CD1c-positive myeloid dendritic cell (primary cell): ENCODE measurements at regions not wholly inside any gene's neighbourhood (a gene's known extent, or its start where the extent isn't known, plus 50 kb on each side); places are given as distances from the start of the nearest gene placed in this dataset.

Experiments
- DNase-seq: peaks from one replicate; pipeline ENCODE4 v3.0.0-alpha.2; 2016; ENCODE audit errors: extremely low spot score

DNA sequence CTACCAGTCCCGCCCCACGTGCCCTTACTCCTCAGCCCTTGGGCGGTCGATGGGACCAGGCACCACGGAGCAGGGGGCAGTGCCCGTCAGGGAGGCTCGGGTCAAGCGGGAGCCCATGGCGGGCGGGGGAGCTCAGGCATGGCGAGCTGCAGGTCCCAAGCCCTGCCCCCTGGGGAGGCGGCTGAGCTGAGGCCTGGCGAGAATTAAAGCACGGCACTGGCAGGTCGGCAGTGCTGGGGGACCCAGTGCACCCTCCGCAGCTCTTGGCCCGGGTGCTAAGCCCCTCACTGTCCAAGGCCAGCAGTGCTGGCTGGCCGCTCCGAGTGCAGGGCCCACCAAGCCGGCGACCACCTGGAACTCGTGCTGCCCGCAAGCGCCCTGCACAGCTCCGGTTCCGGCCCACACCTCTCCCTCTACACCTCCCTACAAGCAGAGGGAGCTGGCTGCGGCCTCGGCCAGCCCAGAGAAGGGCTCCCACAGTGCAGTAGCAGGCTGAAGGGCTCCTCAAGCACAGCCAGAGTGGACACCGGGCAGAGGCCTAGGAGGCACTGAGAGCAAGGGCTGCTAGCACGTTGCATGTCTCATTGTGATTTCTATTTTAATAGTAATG lies 166.8 kb upstream of the FMN2 start:
- no peak for DNase-seq

- no peak for DNase-seq
These were observed 165.5 kb upstream of the FMN2 start for GRCh38 chr1:239926184-239926583.

DNA sequence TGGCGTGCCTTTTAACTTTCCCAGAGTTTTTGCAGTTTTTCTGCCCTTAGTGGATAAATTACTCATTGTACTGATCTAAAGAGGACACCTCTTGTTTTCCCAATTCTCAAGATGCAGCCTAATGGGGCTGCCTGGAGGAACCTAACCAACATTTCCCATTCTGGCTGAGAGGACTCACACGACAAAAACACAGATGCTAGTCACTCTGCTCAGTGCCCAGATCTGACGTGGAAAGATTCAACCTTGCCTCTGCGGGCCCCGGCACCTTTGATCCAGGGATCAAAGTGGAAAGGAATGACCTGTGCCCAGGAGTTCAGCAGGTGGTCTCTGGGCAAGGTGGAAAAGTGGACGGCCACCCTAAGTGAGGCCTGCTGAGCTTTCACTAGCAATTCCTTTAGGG lies 162.4 kb upstream of the FMN2 start:
- DNase-seq, result no peak

GRCh38 chr1:239930686-239931262 lies 160.9 kb upstream of the FMN2 start:
- no peak for DNase-seq

DNA sequence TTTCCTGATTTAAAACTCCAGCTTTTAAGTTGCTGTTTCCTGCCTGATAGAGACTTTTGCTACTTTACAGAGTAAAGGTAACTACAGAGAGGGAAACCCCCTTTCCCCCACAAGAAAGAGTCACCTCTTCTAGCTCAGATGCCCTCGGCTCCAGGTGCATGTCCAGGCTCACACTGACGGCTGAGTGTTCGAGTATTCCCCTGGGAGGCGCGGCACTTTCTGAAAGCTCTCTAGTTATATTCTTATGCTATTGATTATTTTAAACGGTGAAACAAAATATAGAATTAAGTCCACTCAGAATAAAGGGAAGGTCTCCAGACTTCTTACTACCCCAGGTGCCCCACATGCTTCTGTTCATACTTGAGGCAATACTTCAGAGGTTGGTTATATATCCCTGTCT lies 160.3 kb upstream of the FMN2 start:
- DNase-seq, result no peak

DNA sequence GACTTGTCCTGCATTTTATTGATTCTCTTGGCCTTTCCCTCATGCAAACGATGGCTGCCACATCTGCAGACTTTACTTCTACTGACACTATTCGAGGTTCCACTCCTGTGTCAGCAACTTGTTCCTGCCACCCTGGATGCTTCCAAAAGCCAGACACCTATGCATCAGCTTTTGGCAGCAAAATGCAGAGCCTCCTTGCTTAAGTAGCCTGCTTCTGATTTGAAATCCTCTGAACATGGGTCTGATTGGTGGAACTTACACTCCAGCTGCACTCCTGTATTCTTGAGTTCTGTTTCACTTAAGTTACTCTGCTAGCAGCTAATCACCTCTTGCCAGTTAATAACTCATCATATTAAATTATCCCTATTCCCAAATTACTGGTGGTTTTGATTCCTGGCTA lies 152.1 kb upstream of the FMN2 start:
- DNase-seq, result no peak

- DNase-seq, result no peak
These were observed 147.9 kb upstream of the FMN2 start for GRCh38 chr1:239943761-239944160.

DNA sequence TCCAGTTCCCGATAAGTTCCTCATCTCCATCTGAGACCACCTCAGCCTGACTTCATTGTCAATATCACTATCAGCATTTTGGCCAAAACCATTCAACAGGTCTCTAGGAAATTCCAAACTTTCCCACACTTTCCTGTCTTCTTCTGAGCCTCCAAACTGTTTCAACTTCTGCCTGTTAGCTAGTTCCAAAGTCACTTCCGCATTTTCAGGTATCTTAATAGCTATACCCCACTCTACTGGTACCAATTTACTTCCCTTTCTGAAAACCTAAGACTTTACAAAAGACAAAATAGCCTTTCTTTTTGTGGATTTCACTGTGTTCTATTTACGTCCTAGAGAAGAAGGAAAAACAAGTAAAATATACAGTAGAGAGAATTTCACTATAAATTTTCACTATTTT lies 147.0 kb upstream of the FMN2 start:
- DNase-seq, result peak; percentile 45

GRCh38 chr1:239947801-239948200 lies 143.9 kb upstream of the FMN2 start:
- no peak for DNase-seq

DNA sequence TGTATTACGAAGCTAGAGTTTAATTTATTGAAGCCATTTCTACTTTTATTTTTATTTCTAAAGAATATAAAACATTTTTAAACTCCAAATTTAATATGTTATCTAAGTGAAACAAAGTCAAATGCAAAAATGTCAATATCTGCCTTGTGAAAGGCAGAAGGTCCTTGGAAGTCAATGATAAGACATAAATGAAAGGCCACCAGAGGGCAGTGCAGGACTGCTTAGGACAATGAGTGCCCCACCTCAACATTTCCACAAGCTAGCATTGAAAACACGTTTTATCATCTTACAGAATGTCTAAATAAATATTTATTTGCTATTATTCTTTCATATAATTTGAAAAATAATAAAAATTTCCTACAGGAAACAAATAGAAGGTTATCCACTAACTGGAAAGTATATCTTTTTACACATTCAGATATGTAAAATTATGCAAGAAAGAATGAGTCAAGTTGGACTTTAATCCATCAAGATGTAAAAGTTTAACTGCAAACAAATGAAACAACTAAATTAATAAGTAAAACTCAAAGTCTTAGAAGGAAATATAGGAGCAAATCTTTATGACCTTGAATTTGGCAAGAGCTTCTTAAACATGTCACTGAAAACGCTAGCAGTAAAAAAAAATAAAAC lies 140.1 kb upstream of the FMN2 start:
- DNase-seq, result peak; percentile 63

DNA sequence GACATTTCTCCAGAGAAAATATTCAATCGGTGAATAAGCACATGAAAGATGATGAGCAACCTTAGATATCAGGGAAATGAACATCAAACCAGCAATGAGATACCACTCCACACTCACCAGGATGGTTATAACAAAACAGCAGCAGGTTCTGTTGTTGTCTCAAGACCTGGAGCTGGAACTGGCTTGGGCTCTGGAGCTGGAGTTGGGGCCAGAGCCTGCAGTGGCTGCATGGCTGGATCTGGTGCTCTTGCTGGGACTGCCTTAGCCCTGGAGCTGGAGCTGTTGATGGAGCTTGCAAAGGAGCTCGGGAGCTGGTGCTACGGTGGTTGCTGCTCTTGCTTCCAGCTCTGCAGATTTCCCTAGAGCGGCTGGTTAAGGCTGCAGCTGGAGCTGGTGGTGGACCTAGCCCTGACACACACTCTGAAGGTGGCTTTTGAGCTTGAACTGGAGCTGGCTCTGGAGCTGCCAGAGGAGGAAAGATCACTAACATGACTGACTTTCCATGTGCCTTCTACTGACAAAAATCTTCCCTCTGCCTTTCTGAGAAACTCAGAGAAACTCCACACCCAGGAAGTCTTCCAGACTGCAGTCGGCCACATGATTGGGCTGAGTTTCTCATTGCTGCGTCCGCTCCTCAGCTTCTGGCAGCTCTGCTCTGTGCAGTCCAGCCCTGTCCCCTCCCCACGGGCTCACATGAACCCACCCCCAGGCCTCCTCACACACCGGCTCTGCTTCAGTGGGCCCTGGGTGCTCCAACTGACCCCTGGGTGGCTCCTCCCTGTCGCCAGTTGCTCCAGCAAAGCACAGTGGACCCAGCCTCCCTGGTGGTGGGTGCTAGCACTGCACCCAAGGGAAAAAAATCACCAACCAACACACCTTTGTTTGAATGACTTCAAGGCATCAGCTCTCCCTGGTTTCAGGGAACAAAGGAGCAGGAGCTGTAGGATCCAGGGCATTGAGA lies 139.1 kb upstream of the FMN2 start:
- no peak for DNase-seq

DNA sequence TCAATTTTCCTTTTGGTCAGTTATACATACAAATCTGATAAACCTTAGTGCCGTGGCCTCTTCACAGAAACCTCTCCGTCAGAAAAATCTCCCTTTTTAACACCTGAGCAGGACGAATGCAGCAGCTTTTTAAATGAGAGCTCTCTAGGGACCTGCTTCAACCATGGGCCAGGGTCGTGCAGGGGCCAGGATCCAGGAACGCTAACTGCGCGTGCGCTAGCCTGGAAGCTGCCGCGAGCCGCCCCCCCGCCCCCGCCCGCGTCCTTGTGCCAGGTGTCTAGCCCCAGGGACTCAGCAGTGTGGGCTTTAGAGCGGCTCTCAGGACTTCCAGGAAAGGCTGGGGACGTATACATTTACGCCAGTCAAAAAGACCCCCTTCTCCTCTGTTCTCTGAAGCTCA lies 136.8 kb upstream of the FMN2 start:
- no peak for DNase-seq

DNA sequence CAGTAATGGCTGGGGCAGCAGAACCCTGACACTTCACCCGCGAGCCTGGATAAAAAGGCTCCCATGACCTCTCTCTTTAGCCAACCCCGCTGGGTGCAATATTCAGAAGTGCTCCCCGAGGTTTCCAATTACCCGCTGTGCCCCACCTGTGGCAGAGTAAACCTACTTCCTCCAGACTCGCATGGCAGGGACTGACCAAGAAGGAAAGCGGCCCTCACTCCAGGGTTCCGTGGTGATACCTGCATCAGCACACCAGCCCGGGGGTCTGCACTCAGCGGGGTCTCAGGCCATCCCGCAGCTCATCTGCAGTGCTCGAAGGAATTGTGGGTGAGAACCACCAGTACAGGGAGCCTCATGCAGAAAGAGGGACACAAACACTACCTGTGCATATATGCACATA lies 136.3 kb upstream of the FMN2 start:
- DNase-seq, result no peak

DNA sequence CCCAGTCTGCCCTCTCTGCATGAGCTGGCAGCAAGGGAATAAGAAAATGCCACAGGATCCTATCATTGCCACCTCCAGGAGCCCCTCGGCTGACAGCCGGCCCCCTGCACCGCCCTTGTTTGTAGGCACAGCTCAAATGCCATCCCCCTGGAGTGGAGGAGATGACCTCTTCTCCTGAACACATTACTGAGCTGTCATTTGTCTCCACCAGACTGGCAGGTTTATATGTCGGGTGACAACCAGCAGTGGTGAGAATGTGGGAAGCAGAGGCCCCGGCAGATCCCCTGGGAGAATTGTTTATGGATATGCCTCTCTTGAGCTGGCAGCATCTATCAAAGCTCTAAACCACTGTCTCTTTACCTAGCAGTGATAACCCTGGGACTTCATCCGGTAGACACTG lies 135.4 kb upstream of the FMN2 start:
- DNase-seq, result no peak

- DNase-seq, result no peak
These were observed 133.6 kb upstream of the FMN2 start for GRCh38 chr1:239958063-239958462.

GRCh38 chr1:239960366-239960765 lies 131.3 kb upstream of the FMN2 start:
- DNase-seq, result no peak

- no peak for DNase-seq
These were observed 127.8 kb upstream of the FMN2 start for GRCh38 chr1:239963856-239964255.

- DNase-seq, result peak; percentile 63
These were observed 115.3 kb upstream of the FMN2 start for GRCh38 chr1:239976130-239976968.

GRCh38 chr1:239977416-239977815 lies 114.3 kb upstream of the FMN2 start:
- DNase-seq, result no peak

- no peak for DNase-seq
These were observed 112.2 kb upstream of the FMN2 start for GRCh38 chr1:239979456-239979855.

DNA sequence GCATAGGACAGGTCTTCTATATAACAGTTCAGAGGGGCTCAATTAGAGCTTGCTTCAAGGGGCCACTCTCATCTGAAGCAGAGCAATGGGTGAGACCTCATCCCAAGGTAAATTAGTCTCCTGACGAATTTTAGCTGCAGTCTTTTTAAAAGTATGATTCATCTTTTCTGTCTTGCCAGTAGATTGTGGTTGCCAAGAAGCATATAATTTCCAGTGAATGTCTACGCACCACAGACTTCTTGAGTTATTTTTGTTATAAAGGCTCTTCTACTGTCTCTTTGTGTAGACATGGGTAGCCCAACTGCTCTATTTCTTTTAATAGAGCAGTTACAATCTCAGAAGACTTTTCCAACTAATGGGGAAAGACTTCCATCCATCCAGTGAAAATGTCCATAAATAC lies 108.9 kb upstream of the FMN2 start:
- no peak for DNase-seq

DNA sequence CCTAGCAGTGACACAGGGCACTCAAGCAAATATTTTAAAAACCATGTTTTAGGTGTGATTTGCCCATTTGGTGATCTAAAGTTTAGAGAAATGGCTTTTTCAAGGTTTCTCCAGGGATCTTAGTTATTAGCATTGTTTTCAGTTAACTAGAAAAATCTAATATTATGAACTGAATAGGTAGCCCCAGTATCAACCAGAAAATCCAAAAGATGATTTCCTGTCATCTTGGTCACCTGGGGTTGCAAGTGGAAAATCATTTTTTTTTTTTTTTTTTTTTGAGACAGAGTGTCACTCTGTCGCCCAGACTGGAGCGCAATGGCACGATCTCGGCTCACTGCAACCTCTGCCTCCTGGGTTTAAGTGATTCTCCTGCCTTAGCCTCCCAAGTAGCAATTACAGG lies 106.6 kb upstream of the FMN2 start:
- no peak for DNase-seq
